NB4 (cell line): ENCODE measurements at regions not wholly inside any gene's neighbourhood (a gene's known extent, or its start where the extent isn't known, plus 50 kb on each side); places are given as distances from the start of the nearest gene placed in this dataset.

ENCODE experiments used
- CTCF ChIP-seq: IDR thresholded peaks from one replicate; pipeline ENCODE4 v1.5.1; 2012; ENCODE audit warnings: low read depth, low read length
- POLR2A ChIP-seq: IDR thresholded peaks from 2 replicates; pipeline ENCODE4 v1.6.1; 2011; ENCODE audit warnings: mild to moderate bottlenecking; ENCODE audit not compliant: insufficient read length; ENCODE audit errors: extremely low read depth

GRCh38 chr6:134517868-134518267 is 200.0 kb upstream of the SGK1 start:
- TF ChIP-seq POLR2A = no peak
- no peak for TF ChIP-seq CTCF
